Ascending aorta (tissue), 2 donors: ENCODE measurements at regions not wholly inside any gene's neighbourhood (a gene's known extent, or its start where the extent isn't known, plus 50 kb on each side); places are given as distances from the start of the nearest gene placed in this dataset.

ENCODE experiments used
- DNase-seq, 2 donors: peaks; one replicate each; pipeline ENCODE4 v3.0.0-alpha.2; 2019; ENCODE audit warnings: low spot score in 2 of 2
- H3K27ac ChIP-seq, 2 donors: fragments of 200-600 bp; sonication (generic); one replicate each; pipeline ENCODE4 v1.5.1; 2016 to 2017; ENCODE audit warnings: mild to moderate bottlenecking in 1 of 2
- H3K27me3 ChIP-seq: fragments of 200-600 bp; sonication (generic); one replicate; pipeline ENCODE4 v1.5.1; 2017
- H3K36me3 ChIP-seq, 2 donors: fragments of 200-600 bp; sonication (generic); one replicate each; pipeline ENCODE4 v1.5.1; 2016
- H3K4me1 ChIP-seq, 2 donors: fragments of 200-600 bp; sonication (generic); one replicate each; pipeline ENCODE4 v1.5.1; 2016 to 2017; ENCODE audit warnings: mild to moderate bottlenecking in 1 of 2
- H3K4me3 ChIP-seq, 2 donors: fragments of 200-600 bp; sonication (generic); one replicate each; pipeline ENCODE4 v1.5.1; 2016 to 2017; ENCODE audit warnings: mild to moderate bottlenecking in 1 of 2
- H3K9me3 ChIP-seq, 2 donors: fragments of 200-600 bp; sonication (generic); one replicate each; pipeline ENCODE4 v1.5.1; 2016
- CTCF ChIP-seq, 3 experiments: fragments of 200-600 bp in 2 of 3; fragments of 450-650 bp in 1 of 3; sonication (generic) in 2 of 3; IDR thresholded peaks; one replicate each; pipeline ENCODE4 v1.5.1; 2016 to 2019; ENCODE audit warnings: antibody characterized with exemption in 3 of 3, mild to moderate bottlenecking in 1 of 3, moderate library complexity in 1 of 3
- intact Hi-C: fragments of 100-400 bp; cut with DNase I; formaldehyde crosslinking; loops from one replicate; pipeline ENCODE4 v1.15.1; 2023

- H3K9me3 ChIP-seq = no peaks in the 10 kb centered on the region
- H3K27ac ChIP-seq = peak overlapping the region; percentile 20 to 86
- no peaks in the 10 kb centered on the region for H3K36me3 ChIP-seq
- peak overlapping the region; percentile 39 to 59 for H3K4me3 ChIP-seq
- DNase-seq = peak in 1 of 2 donors; percentile 31
- TF ChIP-seq CTCF (IDR thresholded peaks at IDR 0.05) = no peak
- H3K4me1 ChIP-seq = peaks cover 5 to 32% of the 10 kb centered on the region in 2 donors
- intact Hi-C loops = loop anchor here (2.0 kb wide), 1 partner anchor 68 kb away; the partner anchor contains the start of gene MRTFB
- H3K27me3 ChIP-seq = no peaks in the 10 kb centered on the region
These were observed 68.6 kb upstream of the MRTFB start for GRCh38 chr16:14002416-14002990.

GRCh38 chr16:14003074-14003570 is 68.0 kb upstream of the MRTFB start:
- DNase-seq = peak in 1 of 2 donors; percentile 74
- Histone ChIP-seq H3K27ac (peak overlapping the region; percentile 20 to 86), H3K9me3 (no peaks in the 10 kb centered on the region), H3K4me3 (peak overlapping the region; percentile 39 to 59), H3K4me1 (peaks cover 5 to 32% of the 10 kb centered on the region in 2 donors), H3K27me3 (no peaks in the 10 kb centered on the region), H3K36me3 (no peaks in the 10 kb centered on the region)
- peak in 2 of 3 experiments; percentile 32 to 46 for TF ChIP-seq CTCF (IDR thresholded peaks at IDR 0.05)
- intact Hi-C loops = loop anchor here (2.0 kb wide), 1 partner anchor 68 kb away; the partner anchor contains the start of gene MRTFB

- peak overlapping the region; percentile 80 to 86 for H3K27ac ChIP-seq
- intact Hi-C loops = no loop called here
- peak in 1 of 2 donors; percentile 67 for DNase-seq
These were observed 66.9 kb upstream of the MRTFB start for GRCh38 chr16:14004031-14004728.

GRCh38 chr16:14004729-14005315 is 66.3 kb upstream of the MRTFB start:
- TF ChIP-seq CTCF (IDR thresholded peaks at IDR 0.05) = no peak
- no peak overlapping the region for H3K4me3 ChIP-seq
- no peaks in the 10 kb centered on the region for H3K36me3 ChIP-seq
- intact Hi-C loops = no loop called here
- H3K9me3 ChIP-seq = no peaks in the 10 kb centered on the region
- H3K27ac ChIP-seq = peak overlapping the region; percentile 80 to 86
- peak in 1 of 2 donors; percentile 63 for DNase-seq
- H3K27me3 ChIP-seq = no peaks in the 10 kb centered on the region
- H3K4me1 ChIP-seq = peaks cover 5 to 27% of the 10 kb centered on the region in 2 donors

More at GRCh38 chr16:14004031-14004728, 66.9 kb upstream of the MRTFB start:
- Histone ChIP-seq H3K9me3 (no peaks in the 10 kb centered on the region), H3K4me1 (peaks cover 5 to 32% of the 10 kb centered on the region in 2 donors), H3K4me3 (no peak overlapping the region), H3K36me3 (no peaks in the 10 kb centered on the region), H3K27me3 (no peaks in the 10 kb centered on the region)
- TF ChIP-seq CTCF (IDR thresholded peaks at IDR 0.05) = no peak

- Histone ChIP-seq H3K9me3 (no peaks in the 10 kb centered on the region), H3K36me3 (no peaks in the 10 kb centered on the region), H3K27me3 (no peaks in the 10 kb centered on the region), H3K4me3 (no peak overlapping the region), H3K27ac (peak overlapping the region; percentile 80 to 86), H3K4me1 (peaks cover 5 to 26% of the 10 kb centered on the region in 2 donors)
- intact Hi-C loops = no loop called here
- peak in 1 of 2 donors; percentile 42 for DNase-seq
- no peak for TF ChIP-seq CTCF (IDR thresholded peaks at IDR 0.05)
These were observed 65.8 kb upstream of the MRTFB start for GRCh38 chr16:14005335-14005734.
